K562 (cell line): ENCODE measurements at regions not wholly inside any gene's neighbourhood (a gene's known extent, or its start where the extent isn't known, plus 50 kb on each side); places are given as distances from the start of the nearest gene placed in this dataset.

Experiments
- ATAC-seq: fragments of 200-7000 bp; cut with Tn5 transposase; 3 replicates; pipeline ENCODE4 v1.9.1; 2020; ENCODE audit warnings: moderate library complexity
- BruUV-seq: library from RNA; stranded (reverse); fragments of 400-500 nt; replicated peaks from 2 replicates; lab custom pipeline; 2021; lab: Mats Ljungman, UMichigan
- CTCF ChIA-PET: fragments of 300-600 bp; formaldehyde crosslinking; extraction: SDS; loops from one replicate; lab custom pipeline; 2021; ENCODE audit warnings: low intra/inter-chr PET ratio; lab: Yijun Ruan, JAX
- POLR2A ChIA-PET: fragments of 300-600, 350-650 bp; sonication (Branson Sonifier 250); formaldehyde crosslinking; extraction: SDS; loops from one replicate; lab custom pipeline; 2021; ENCODE audit warnings: antibody characterized with exemption, inconsistent platforms; lab: Yijun Ruan, JAX
- DNase-seq, 4 experiments: peaks; one replicate each; pipeline versions ENCODE4 v3.0.0 to v3.0.0-alpha.2; 2011 to 2018; ENCODE audit warnings: low spot score in 3 of 4, mixed read lengths in 3 of 4; ENCODE audit errors: extremely low read depth in 1 of 4
- FAIRE-seq: peaks from 2 replicates; lab custom pipeline; 2011; peaks lifted over from hg19 to GRCh38; lab: Jason Lieb, UNC
- H2AFZ ChIP-seq: 2 replicates; pipeline ENCODE4 v1.6.0; 2011; ENCODE audit warnings: low read depth, low read length, control low read depth, inconsistent platforms
- H3K27ac ChIP-seq: fragments of 200-600 bp; 3 replicates; pipeline ENCODE4 v1.8.0; 2011; ENCODE audit warnings: low read depth, mild to moderate bottlenecking, control low read depth, inconsistent platforms, low read length, moderate library complexity, mixed read lengths; ENCODE audit errors: extremely low read depth
- H3K27me3 ChIP-seq, 2 experiments: fragments of 300-600 bp in 1 of 2; 2 replicates in 1 of 2; 3 replicates in 1 of 2; pipeline versions ENCODE4 v1.6.0 to v1.8.0; 2011; ENCODE audit warnings: inconsistent platforms in 2 of 2, low read length in 2 of 2, mild to moderate bottlenecking in 1 of 2, mixed read lengths in 1 of 2, moderate library complexity in 1 of 2; ENCODE audit not compliant: control insufficient read depth in 2 of 2, insufficient read depth in 2 of 2
- H3K36me3 ChIP-seq: fragments of 300-600 bp; 3 replicates; pipeline ENCODE4 v1.8.0; 2011; ENCODE audit warnings: mild to moderate bottlenecking, low read length, inconsistent platforms; ENCODE audit not compliant: control insufficient read depth, insufficient read depth
- H3K4me1 ChIP-seq, 2 experiments: fragments of 200-600 bp in 1 of 2; replicated peaks in 1 of 2; 2 replicates in 1 of 2; 3 replicates in 1 of 2; pipeline versions ENCODE4 v1.5.1 to v1.8.0; 2011; ENCODE audit warnings: inconsistent platforms in 2 of 2, low read length in 2 of 2, mild to moderate bottlenecking in 1 of 2, mixed read lengths in 1 of 2, moderate library complexity in 1 of 2; ENCODE audit not compliant: control insufficient read depth in 2 of 2, insufficient read depth in 2 of 2
- H3K4me2 ChIP-seq: 2 replicates; pipeline ENCODE4 v1.6.1; 2011; ENCODE audit warnings: low read length, control low read depth, inconsistent platforms, mixed read lengths; ENCODE audit not compliant: insufficient read depth
- H3K4me3 ChIP-seq: fragments of 200-600 bp; sonication (generic), shearing (Covaris generic); 2 replicates; pipeline ENCODE4 v1.5.1; 2016; ENCODE audit warnings: control low read depth, inconsistent platforms
- H3K79me2 ChIP-seq: fragments of 200-600 bp; 3 replicates; pipeline ENCODE4 v1.8.0; 2011; ENCODE audit warnings: low read length, inconsistent platforms; ENCODE audit not compliant: control insufficient read depth, insufficient read depth
- H3K9ac ChIP-seq, 2 experiments: 2 replicates each; pipeline versions ENCODE4 v1.6.0 to v1.6.1; 2011; ENCODE audit warnings: low read depth in 2 of 2, low read length in 2 of 2, control low read depth in 1 of 2, inconsistent platforms in 1 of 2, mild to moderate bottlenecking in 1 of 2, mixed read lengths in 1 of 2; ENCODE audit not compliant: insufficient read depth in 1 of 2
- H3K9me1 ChIP-seq: one replicate; pipeline ENCODE4 v1.6.0; 2011; ENCODE audit warnings: inconsistent platforms, mild to moderate bottlenecking, low read length, moderate library complexity; ENCODE audit not compliant: control insufficient read depth, insufficient read depth
- H3K9me3 ChIP-seq: replicated peaks from 2 replicates; pipeline ENCODE4 v1.5.1; 2011; ENCODE audit warnings: low read depth, low read length, inconsistent platforms; ENCODE audit not compliant: control insufficient read depth, insufficient read depth
- H4K20me1 ChIP-seq: replicated peaks from 2 replicates; pipeline ENCODE4 v1.6.1; 2011; ENCODE audit warnings: low read length, inconsistent platforms, mixed read lengths; ENCODE audit not compliant: control insufficient read depth, insufficient read depth
- ASH1L ChIP-seq: fragments of 450-650 bp; IDR thresholded peaks from 2 replicates; pipeline ENCODE4 v1.6.1; 2018; ENCODE audit warnings: borderline replicate concordance, mild to moderate bottlenecking, low read depth; ENCODE audit not compliant: partially characterized antibody
- E2F8 ChIP-seq: fragments of 450-650 bp; IDR thresholded peaks from 2 replicates; pipeline ENCODE4 v1.7.1; 2018; ENCODE audit warnings: mild to moderate bottlenecking, low read depth; ENCODE audit not compliant: partially characterized antibody
- HLTF ChIP-seq: fragments of 450-650 bp; IDR thresholded peaks from 2 replicates; pipeline ENCODE4 v1.6.1; 2016
- MYC ChIP-seq, 2 experiments: fragments of 250-450 bp in 1 of 2; sonication (Bioruptor Pico) in 1 of 2; IDR thresholded peaks; 2 replicates each; pipeline versions ENCODE4 v1.5.1 to v1.6.1; 2012 to 2021; ENCODE audit warnings: low read depth in 2 of 2, borderline replicate concordance in 1 of 2, improper control_type of control experiment in 1 of 2, low read length in 1 of 2, mild to moderate bottlenecking in 1 of 2, moderate library complexity in 1 of 2
- TAL1 ChIP-seq: fragments of 450-650 bp; IDR thresholded peaks from 2 replicates; pipeline ENCODE4 v1.6.1; 2016; ENCODE audit warnings: mild to moderate bottlenecking
- ZBTB11 ChIP-seq, 3 experiments: fragments of 200-800 bp in 1 of 3; fragments of 250-450 bp in 1 of 3; fragments of 450-650 bp in 1 of 3; sonication (Bioruptor Pico) in 1 of 3; sonication (Bioruptor generic) in 1 of 3; formaldehyde crosslinking in 1 of 3; IDR thresholded peaks; 2 replicates each; pipeline versions ENCODE4 v1.6.1 to v1.8.0; 2016 to 2022; ENCODE audit warnings: mild to moderate bottlenecking in 2 of 3, missing genetic modification characterization in 2 of 3, missing compliant biosample characterization in 1 of 3, moderate library complexity in 1 of 3
- ZHX1 ChIP-seq: fragments of 150-350 bp; conservative IDR thresholded peaks from 2 replicates; pipeline ENCODE4 v1.6.1; 2014; ENCODE audit warnings: low read length
- ZNF76 ChIP-seq: fragments of 250-450 bp; sonication (Bioruptor Pico); IDR thresholded peaks from 2 replicates; pipeline ENCODE4 v1.4.0; 2020; ENCODE audit warnings: mild to moderate bottlenecking, moderate library complexity, borderline replicate concordance
- WGBS: fragments of 100-300 bp; shearing (Covaris generic); methylation state at CpG from one replicate; pipeline ENCODE4 v1.1.6; 2016; ENCODE audit warnings: low coverage, mixed read lengths; ENCODE audit not compliant: insufficient coverage; ENCODE audit errors: missing lambda C conversion rate; 5-methylcytosine and 5-hydroxymethylcytosine counted together
- in situ Hi-C: fragments of 300-500 bp; cut with MboI; formaldehyde crosslinking; loops from 4 replicates; pipeline ENCODE4 v1.15.0; 2018; ENCODE audit warnings: inconsistent platforms, mixed read lengths
- intact Hi-C: fragments of 100-400 bp; cut with micrococcal nuclease; formaldehyde crosslinking; loops from 2 replicates; pipeline ENCODE4 v1.14.2; 2022

GRCh38 chrX:13432414-13433297 is 112.8 kb upstream of the ATXN3L start:
- no peaks in the 10 kb centered on the region for H3K79me2 ChIP-seq
- no peak overlapping the region for H3K9ac ChIP-seq
- peaks cover 0 to 4% of the 10 kb centered on the region in 2 experiments; a peak in 1 of 5 replicates for H3K4me1 ChIP-seq
- DNase-seq: no peak
- BruUV-seq: no TSS peak
- no peaks in the 10 kb centered on the region; a peak in 1 of 5 replicates for H3K27me3 ChIP-seq
- no peak overlapping the region for H2AFZ ChIP-seq
- no peak for FAIRE-seq
- no peak for ATAC-seq
- CTCF ChIA-PET: no interaction called here
- in situ Hi-C loops: no loop called here
- H4K20me1 ChIP-seq: no peaks in the 10 kb centered on the region
- intact Hi-C loops: no loop called here
- H3K9me1 ChIP-seq: no peaks in the 10 kb centered on the region
- no peaks in the 10 kb centered on the region for H3K36me3 ChIP-seq
- H3K4me2 ChIP-seq: no peak overlapping the region
- WGBS: 0% methylated on average over 4 of the region's 4 CpGs
- H3K9me3 ChIP-seq: no peaks in the 10 kb centered on the region
- no peak overlapping the region for H3K4me3 ChIP-seq
- POLR2A ChIA-PET: interaction anchor here (0.8 kb wide), 1 partner anchor 31 kb away, joined by 3 read pairs; no protein-coding TSS in a partner anchor
- no peak overlapping the region for H3K27ac ChIP-seq
- no peak for TF ChIP-seq ZHX1
- TF ChIP-seq ZNF76 (CRISPR knock-in tag): no peak
- no peak for TF ChIP-seq TAL1
- no peak for TF ChIP-seq ZBTB11 (CRISPR knock-in tag; IDR thresholded peaks at IDR 0.05)
- TF ChIP-seq ASH1L: no peak
- TF ChIP-seq HLTF: no peak
- TF ChIP-seq MYC (IDR thresholded peaks at IDR 0.05; ENCODE audit: low read depth, low read length): no peak
- TF ChIP-seq MYC (CRISPR knock-in tag; IDR thresholded peaks at IDR 0.05; ENCODE audit: borderline replicate concordance, low read depth): no peak
- no peak for TF ChIP-seq E2F8
